Cardiac fibroblast (primary cell): ENCODE measurements at regions not wholly inside any gene's neighbourhood (a gene's known extent, or its start where the extent isn't known, plus 50 kb on each side); places are given as distances from the start of the nearest gene placed in this dataset.
"Not testable (repeated sequence)": the region's sequence is repeated elsewhere in the genome, so short reads cannot be mapped to it uniquely, and the experiment has no call there.

Experiments used
- DNase-seq, 2 donors: peaks; one replicate each; pipeline versions ENCODE4 v3.0.0 to v3.0.0-alpha.2; 2010; ENCODE audit warnings: low read depth in 2 of 2
- H3K4me3 ChIP-seq, 2 donors: replicated peaks in 1 of 2; 1 replicate in 1 of 2; 2 replicates in 1 of 2; pipeline ENCODE4 v1.5.1; 2011; ENCODE audit warnings: low read depth in 2 of 2, low read length in 2 of 2, mild to moderate bottlenecking in 2 of 2, moderate library complexity in 1 of 2
- CTCF ChIP-seq: IDR thresholded peaks from one replicate; pipeline ENCODE4 v1.5.1; 2011; ENCODE audit warnings: low read depth, mild to moderate bottlenecking, low read length, inconsistent platforms

GRCh38 chr7:67301667-67302066 is 305.0 kb downstream of the TYW1 start:
- H3K4me3 ChIP-seq, result peak overlapping the region; percentile 82 to 89
- no peak for TF ChIP-seq CTCF
- DNase-seq, result peak in 1 of 2 donors; percentile 5

- DNase-seq, result peak; percentile 99 to 100
- peak; percentile 35 for TF ChIP-seq CTCF
- peak overlapping the region; percentile 82 to 89 for H3K4me3 ChIP-seq
These were observed 305.7 kb downstream of the TYW1 start for GRCh38 chr7:67302113-67303039.

DNA sequence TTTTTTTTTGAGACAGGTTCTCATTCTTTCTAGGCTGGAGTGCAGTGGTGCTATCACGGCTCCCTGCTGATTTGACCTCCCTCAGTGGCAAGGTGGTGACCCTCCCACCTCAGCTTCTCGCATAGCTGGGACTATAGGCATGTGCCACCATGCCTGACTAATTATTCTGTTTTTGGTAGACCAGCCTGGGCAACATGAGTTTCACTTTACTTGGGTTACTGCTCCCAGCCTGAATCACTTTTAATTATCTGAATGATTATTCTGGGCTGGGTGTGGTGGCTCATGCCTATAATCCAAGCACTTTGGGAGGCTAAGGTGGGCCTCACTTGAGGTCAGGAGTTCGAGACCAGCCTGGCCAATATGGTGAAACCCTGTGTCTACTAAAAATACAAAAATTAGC is 308.2 kb downstream of the TYW1 start:
- not testable (repeated sequence) for H3K4me3 ChIP-seq, DNase-seq

DNA sequence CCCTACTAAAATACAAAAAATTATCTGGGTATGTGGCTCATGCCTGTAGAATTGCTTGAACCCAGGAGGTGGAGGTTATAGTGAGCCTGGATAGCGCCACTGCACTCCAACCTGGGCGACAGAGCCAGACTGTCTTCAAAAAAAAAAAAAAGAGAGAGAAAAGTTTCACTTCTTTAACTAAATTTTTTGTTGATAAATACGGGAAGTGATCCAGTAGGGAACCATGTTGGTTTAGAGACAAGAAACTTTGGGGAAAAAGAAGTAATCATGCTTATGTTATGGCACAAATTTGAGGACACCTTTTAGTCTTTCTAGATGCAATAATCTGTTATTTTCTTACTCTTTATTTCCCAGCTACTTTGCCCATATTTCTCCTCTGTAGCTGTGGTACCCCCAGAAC is 309.7 kb downstream of the TYW1 start:
- TF ChIP-seq CTCF, result no peak
- DNase-seq, result no peak
- H3K4me3 ChIP-seq, result no peak overlapping the region

DNA sequence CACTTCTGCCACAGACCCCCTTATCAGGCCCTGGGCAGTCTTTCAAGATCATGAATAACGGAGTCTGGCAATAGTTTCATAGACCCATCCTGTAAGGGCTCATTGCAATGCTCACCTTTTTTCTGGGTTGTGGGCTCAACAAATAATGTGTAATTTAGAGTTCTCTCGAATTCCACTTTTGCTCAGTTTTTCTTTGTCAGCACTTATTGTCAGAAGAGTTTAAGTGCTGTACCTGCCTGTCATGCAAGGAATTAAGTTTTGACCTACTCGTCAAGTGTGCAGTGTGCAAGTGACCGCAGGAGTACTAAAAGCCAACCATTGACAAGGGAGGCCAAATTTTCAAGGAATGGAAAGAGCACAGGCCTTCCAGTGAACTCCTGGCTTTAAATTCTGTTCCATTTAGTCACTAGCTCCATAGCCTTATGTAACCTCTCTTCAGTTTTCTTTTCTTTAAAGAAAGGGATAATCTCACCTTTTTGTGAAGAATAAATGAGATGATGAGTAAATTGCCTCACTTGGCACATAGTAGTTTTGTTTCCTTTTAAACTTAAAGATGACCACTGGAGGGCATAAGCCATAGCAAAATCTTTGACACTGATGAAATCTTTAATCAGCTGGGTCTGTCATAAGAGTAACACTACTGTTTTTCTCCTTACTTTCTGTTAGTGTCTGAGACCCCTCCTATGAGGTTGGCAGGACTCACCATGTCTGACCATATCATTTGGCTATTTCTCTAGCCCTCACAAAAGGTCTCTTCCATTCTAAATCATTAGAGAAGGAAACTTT is 313.3 kb downstream of the TYW1 start:
- TF ChIP-seq CTCF, result no peak
- no peak for DNase-seq

DNA sequence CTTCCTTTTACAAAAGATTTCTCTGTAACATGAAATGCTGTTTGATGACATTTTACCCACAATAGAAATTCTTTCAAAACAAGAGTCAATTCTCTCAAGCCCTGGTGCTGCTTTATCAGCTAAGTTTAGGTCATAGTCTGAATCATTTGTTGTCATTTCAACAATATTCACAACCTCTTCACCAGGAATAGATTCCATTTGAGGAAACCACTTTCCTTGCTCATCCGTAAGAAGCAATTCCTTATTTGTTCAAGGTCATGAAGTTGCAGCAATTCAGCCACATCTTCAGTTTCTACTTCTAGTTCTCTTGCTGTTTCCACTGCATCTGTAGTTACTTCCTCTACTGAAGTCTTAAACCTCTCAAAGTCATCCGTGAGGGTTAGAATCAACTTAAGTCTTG is 315.3 kb downstream of the TYW1 start:
- H3K4me3 ChIP-seq, result no peak overlapping the region
- TF ChIP-seq CTCF, result no peak
- DNase-seq, result peak; percentile 62 to 74

More for the DNA sequence above, 313.3 kb downstream of the TYW1 start:
- H3K4me3 ChIP-seq, result no peak overlapping the region

GRCh38 chr7:67313213-67313612 is 316.6 kb downstream of the TYW1 start:
- TF ChIP-seq CTCF, result no peak
- no peak overlapping the region for H3K4me3 ChIP-seq
- no peak for DNase-seq

DNA sequence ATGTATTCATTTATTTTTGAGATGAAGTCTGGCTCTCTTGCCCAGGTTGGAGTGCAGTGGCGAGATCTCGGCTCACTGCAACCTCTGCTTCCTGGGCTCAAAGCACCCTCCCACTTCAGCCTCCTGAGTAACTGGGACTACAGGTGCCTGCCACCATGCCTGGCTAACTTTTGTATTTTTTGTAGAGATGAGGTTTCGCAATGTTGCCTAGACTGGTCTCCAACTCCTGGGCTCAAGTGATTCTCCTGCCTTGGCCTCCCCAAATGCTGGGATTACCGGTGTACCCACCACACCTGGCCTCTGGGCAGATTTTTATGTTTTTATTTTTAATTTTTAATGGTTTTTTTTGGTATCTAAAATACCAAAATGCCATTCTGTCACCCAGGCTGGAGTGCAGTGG is 320.3 kb downstream of the TYW1 start:
- not testable (repeated sequence) for H3K4me3 ChIP-seq, DNase-seq

- not testable (repeated sequence) for DNase-seq, H3K4me3 ChIP-seq
These were observed 331.6 kb downstream of the TYW1 start for GRCh38 chr7:67328257-67328656.

GRCh38 chr7:67335165-67335564 is 338.5 kb downstream of the TYW1 start:
- not testable (repeated sequence) for DNase-seq, H3K4me3 ChIP-seq
